A673 (cell line): ENCODE measurements at regions not wholly inside any gene's neighbourhood (a gene's known extent, or its start where the extent isn't known, plus 50 kb on each side); places are given as distances from the start of the nearest gene placed in this dataset.

Experiments
- BruUV-seq: library from RNA; stranded (reverse); fragments of 400-500 nt; replicated peaks from 2 replicates; lab custom pipeline; 2021; lab: Mats Ljungman, UMichigan
- CTCF ChIA-PET: fragments of 300-600 bp; sonication (Branson Sonifier 250); formaldehyde crosslinking; loops from one replicate; lab custom pipeline; 2022; ENCODE audit warnings: antibody characterized with exemption; lab: Charles Lee
- POLR2A ChIA-PET: fragments of 300-600 bp; sonication (Branson Sonifier 250); formaldehyde crosslinking; loops from one replicate; lab custom pipeline; 2022; ENCODE audit warnings: antibody characterized with exemption; ENCODE audit not compliant: low non-redundant PET; lab: Charles Lee
- DNase-seq: peaks from one replicate; pipeline ENCODE4 v3.0.0-alpha.2; 2015; ENCODE audit warnings: low spot score
- H3K27ac ChIP-seq: fragments of 200-600 bp; sonication (generic); 2 replicates; pipeline ENCODE4 v1.5.1; 2016; ENCODE audit warnings: mixed run types, low read depth, mild to moderate bottlenecking, mixed read lengths, antibody characterized with exemption, low read length; ENCODE audit not compliant: poor library complexity, severe bottlenecking
- H3K27me3 ChIP-seq: fragments of 200-600 bp; sonication (generic); replicated peaks from 2 replicates; pipeline ENCODE4 v1.6.1; 2017; ENCODE audit warnings: mixed run types, low read depth, mild to moderate bottlenecking, mixed read lengths, antibody characterized with exemption, low read length; ENCODE audit not compliant: insufficient read depth, poor library complexity
- H3K36me3 ChIP-seq: fragments of 200-600 bp; sonication (generic); 2 replicates; pipeline ENCODE4 v1.6.1; 2016; ENCODE audit warnings: mixed run types, mild to moderate bottlenecking, mixed read lengths, antibody characterized with exemption, low read length; ENCODE audit not compliant: insufficient read depth, poor library complexity, severe bottlenecking
- H3K4me1 ChIP-seq: fragments of 200-600 bp; sonication (generic); 2 replicates; pipeline ENCODE4 v1.6.1; 2017; ENCODE audit warnings: mixed run types, mild to moderate bottlenecking, mixed read lengths, antibody characterized with exemption, low read length; ENCODE audit not compliant: insufficient read depth, poor library complexity, severe bottlenecking
- H3K4me3 ChIP-seq: fragments of 200-600 bp; sonication (generic); 2 replicates; pipeline ENCODE4 v1.5.1; 2016; ENCODE audit warnings: low read depth, mixed run types, mild to moderate bottlenecking, mixed read lengths, low read length; ENCODE audit not compliant: poor library complexity, severe bottlenecking
- H3K9me3 ChIP-seq: fragments of 200-600 bp; sonication (generic); 2 replicates; pipeline ENCODE4 v1.6.1; 2016; ENCODE audit warnings: mixed run types, low read depth, mild to moderate bottlenecking, mixed read lengths, antibody characterized with exemption, low read length; ENCODE audit not compliant: poor library complexity, severe bottlenecking
- CTCF ChIP-seq: fragments of 300-800, 200-600 bp; sonication (generic); conservative IDR thresholded peaks from 2 replicates; pipeline ENCODE4 v1.5.1; 2017; ENCODE audit warnings: low read depth, mild to moderate bottlenecking, antibody characterized with exemption, low read length, moderate library complexity, mixed read lengths
- EZH2 ChIP-seq: fragments of 200-600 bp; sonication (generic); IDR thresholded peaks from 2 replicates; pipeline ENCODE4 v1.6.1; 2017; ENCODE audit warnings: borderline replicate concordance, low read depth, mild to moderate bottlenecking, mixed read lengths, antibody characterized with exemption, low read length; ENCODE audit not compliant: poor library complexity, severe bottlenecking
- intact Hi-C: fragments of 100-400 bp; cut with micrococcal nuclease; formaldehyde crosslinking; loops from one replicate; pipeline ENCODE4 v1.10.0; 2022; ENCODE audit not compliant: unreplicated experiment

GRCh38 chr1:187262731-187263130 is 434.0 kb downstream of the PLA2G4A start:
- intact Hi-C loops = loop anchor here (10.0 kb wide), 4 partner anchors 658 to 1672 kb away; no protein-coding TSS in a partner anchor
- Histone ChIP-seq H3K9me3 (no peaks in the 10 kb centered on the region), H3K27ac (no peak overlapping the region), H3K4me3 (no peak overlapping the region), H3K27me3 (no peaks in the 10 kb centered on the region), H3K4me1 (no peaks in the 10 kb centered on the region), H3K36me3 (no peaks in the 10 kb centered on the region)
- no peak for TF ChIP-seq CTCF
- TF ChIP-seq EZH2 = no peak
- ChIA-PET POLR2A (no interaction called here), CTCF (no interaction called here)
- no TSS peak for BruUV-seq
- no peak for DNase-seq

- TF ChIP-seq CTCF (peak; percentile 77), EZH2 (no peak)
- Histone ChIP-seq H3K4me1 (no peaks in the 10 kb centered on the region), H3K27me3 (no peaks in the 10 kb centered on the region), H3K4me3 (no peak overlapping the region), H3K27ac (no peak overlapping the region), H3K36me3 (no peaks in the 10 kb centered on the region), H3K9me3 (no peaks in the 10 kb centered on the region)
- CTCF ChIA-PET = no interaction called here
- BruUV-seq = no TSS peak
- intact Hi-C loops = loop anchor here (10.0 kb wide), 4 partner anchors 660 to 1670 kb away; no protein-coding TSS in a partner anchor
- POLR2A ChIA-PET = interaction anchor here (0.7 kb wide), 1 partner anchor 136 kb away, joined by 4 read pairs; no protein-coding TSS in a partner anchor
- DNase-seq = peak; percentile 80
These were observed 436.4 kb downstream of the PLA2G4A start for GRCh38 chr1:187264995-187265602.

GRCh38 chr1:187266051-187266450 is 437.3 kb downstream of the PLA2G4A start:
- peaks cover 3% of the 10 kb centered on the region for H3K4me1 ChIP-seq
- ChIA-PET CTCF (no interaction called here), POLR2A (no interaction called here)
- DNase-seq = no peak
- H3K27me3 ChIP-seq = no peaks in the 10 kb centered on the region
- H3K27ac ChIP-seq = no peak overlapping the region
- intact Hi-C loops = loop anchor here (10.0 kb wide), 4 partner anchors 659 to 1669 kb away; no protein-coding TSS in a partner anchor
- no peak overlapping the region for H3K4me3 ChIP-seq
- no TSS peak for BruUV-seq
- TF ChIP-seq CTCF = no peak
- TF ChIP-seq EZH2 = no peak
- no peaks in the 10 kb centered on the region for H3K9me3 ChIP-seq
- no peaks in the 10 kb centered on the region for H3K36me3 ChIP-seq
